IMR-90 (cell line): ENCODE measurements at regions not wholly inside any gene's neighbourhood (a gene's known extent, or its start where the extent isn't known, plus 50 kb on each side); places are given as distances from the start of the nearest gene placed in this dataset.

ENCODE experiments used
- ATAC-seq: fragments of 200-7000 bp; cut with Tn5 transposase; 2 replicates; pipeline ENCODE4 v1.9.1; 2020; ENCODE audit warnings: low read depth, mild to moderate bottlenecking, moderate library complexity
- BruUV-seq: library from RNA; stranded (reverse); fragments of 400-500 nt; replicated peaks from 2 replicates; lab custom pipeline; 2021; lab: Mats Ljungman, UMichigan
- CTCF ChIA-PET: fragments of 300-600 bp; formaldehyde crosslinking; extraction: SDS; loops from one replicate; lab custom pipeline; 2021; ENCODE audit warnings: antibody characterized with exemption; lab: Yijun Ruan, JAX
- POLR2A ChIA-PET: fragments of 300-600 bp; sonication (Branson Sonifier 250); formaldehyde crosslinking; loops from one replicate; lab custom pipeline; 2022; ENCODE audit warnings: antibody characterized with exemption; ENCODE audit not compliant: unreplicated experiment; lab: Charles Lee
- DNase-seq: peaks from one replicate; pipeline ENCODE4 v3.0.0; 2013
- H2AFZ ChIP-seq: replicated peaks from 2 replicates; pipeline ENCODE3; 2013; ENCODE audit warnings: low read length, mild to moderate bottlenecking; ENCODE audit not compliant: poor library complexity
- H2AK5ac ChIP-seq: 2 replicates; pipeline ENCODE4 v1.6.1; 2013; ENCODE audit warnings: low read depth, low read length, inconsistent platforms
- H2AK9ac ChIP-seq: replicated peaks from 2 replicates; pipeline ENCODE3; 2013; ENCODE audit warnings: mild to moderate bottlenecking, low read depth, low read length, moderate library complexity; ENCODE audit not compliant: poor library complexity
- H2BK120ac ChIP-seq: 2 replicates; pipeline ENCODE4 v1.6.1; 2013; ENCODE audit warnings: low read depth, low read length, inconsistent platforms
- H2BK15ac ChIP-seq: 3 replicates; pipeline ENCODE4 v1.6.1; 2013; ENCODE audit warnings: low read depth, low read length, inconsistent platforms
- H2BK20ac ChIP-seq: 2 replicates; pipeline ENCODE4 v1.6.1; 2013; ENCODE audit warnings: low read depth, mild to moderate bottlenecking, inconsistent platforms, low read length, moderate library complexity
- H2BK5ac ChIP-seq: 2 replicates; pipeline ENCODE4 v1.6.1; 2013; ENCODE audit warnings: mild to moderate bottlenecking, low read depth, low read length, inconsistent platforms; ENCODE audit not compliant: poor library complexity, severe bottlenecking
- H3K14ac ChIP-seq: replicated peaks from 2 replicates; pipeline ENCODE4 v1.6.1; 2013; ENCODE audit warnings: low read depth, low read length, inconsistent platforms
- H3K18ac ChIP-seq: 2 replicates; pipeline ENCODE4 v1.6.1; 2013; ENCODE audit warnings: low read depth, low read length, control low read depth
- H3K23ac ChIP-seq: 2 replicates; pipeline ENCODE4 v1.6.1; 2013; ENCODE audit warnings: low read depth, low read length, inconsistent platforms
- H3K27ac ChIP-seq: 2 replicates; pipeline ENCODE4 v1.5.1; 2013; ENCODE audit warnings: mild to moderate bottlenecking, control low read depth, low read length; ENCODE audit not compliant: insufficient read depth
- H3K27me3 ChIP-seq: 2 replicates; pipeline ENCODE4 v1.6.1; 2013; ENCODE audit warnings: low read length; ENCODE audit not compliant: control insufficient read depth, insufficient read depth
- H3K36me3 ChIP-seq: 2 replicates; pipeline ENCODE4 v1.6.1; 2013; ENCODE audit warnings: low read length, mixed read lengths; ENCODE audit not compliant: control insufficient read depth, insufficient read depth
- H3K4ac ChIP-seq: 2 replicates; pipeline ENCODE4 v1.6.1; 2013; ENCODE audit warnings: low read depth, low read length, inconsistent platforms
- H3K4me1 ChIP-seq: 2 replicates; pipeline ENCODE4 v1.6.1; 2013; ENCODE audit warnings: low read length, mixed read lengths; ENCODE audit not compliant: control insufficient read depth, insufficient read depth
- H3K4me2 ChIP-seq: 2 replicates; pipeline ENCODE4 v1.6.1; 2013; ENCODE audit warnings: low read depth, mild to moderate bottlenecking, control low read depth, low read length, moderate library complexity
- H3K4me3 ChIP-seq: 2 replicates; pipeline ENCODE4 v1.5.1; 2013; ENCODE audit warnings: low read depth, mild to moderate bottlenecking, control low read depth, low read length, moderate library complexity; ENCODE audit not compliant: insufficient read depth
- H3K56ac ChIP-seq: 2 replicates; pipeline ENCODE4 v1.6.1; 2013; ENCODE audit warnings: low read length, inconsistent platforms; ENCODE audit not compliant: insufficient read depth; ENCODE audit errors: extremely low read depth
- H3K79me1 ChIP-seq, 2 experiments: 2 replicates each; pipeline ENCODE4 v1.6.1; 2013; ENCODE audit warnings: low read length in 2 of 2, inconsistent platforms in 1 of 2, low read depth in 1 of 2
- H3K9ac ChIP-seq: 2 replicates; pipeline ENCODE4 v1.6.1; 2013; ENCODE audit warnings: low read depth, low read length, control low read depth
- H3K9me1 ChIP-seq: 2 replicates; pipeline ENCODE4 v1.6.1; 2013; ENCODE audit warnings: low read length, inconsistent platforms; ENCODE audit not compliant: insufficient read depth
- H3K9me3 ChIP-seq: 2 replicates; pipeline ENCODE4 v1.6.1; 2013; ENCODE audit warnings: low read length; ENCODE audit not compliant: control insufficient read depth, insufficient read depth
- H4K20me1 ChIP-seq: 2 replicates; pipeline ENCODE4 v1.6.1; 2013; ENCODE audit warnings: low read length, inconsistent platforms; ENCODE audit not compliant: insufficient read depth
- H4K5ac ChIP-seq: 2 replicates; pipeline ENCODE4 v1.6.1; 2013; ENCODE audit warnings: mild to moderate bottlenecking, low read depth, low read length, control low read depth
- H4K8ac ChIP-seq, 2 experiments: 2 replicates each; pipeline ENCODE4 v1.6.1; 2013; ENCODE audit warnings: low read depth in 2 of 2, low read length in 2 of 2, control low read depth in 1 of 2, inconsistent platforms in 1 of 2
- H4K91ac ChIP-seq: 2 replicates; pipeline ENCODE4 v1.6.1; 2013; ENCODE audit warnings: low read depth, low read length, inconsistent platforms; ENCODE audit not compliant: insufficient read depth
- BHLHE40 ChIP-seq: fragments of 150-350 bp; IDR thresholded peaks from 2 replicates; pipeline ENCODE4 v1.6.1; 2016; ENCODE audit warnings: mild to moderate bottlenecking, low read depth, low read length
- CEBPB ChIP-seq: IDR thresholded peaks from 2 replicates; pipeline ENCODE4 v1.6.1; 2012; ENCODE audit warnings: low read depth, low read length, improper control_type of control experiment
- CTCF ChIP-seq: conservative IDR thresholded peaks from 2 replicates; pipeline ENCODE4 v1.5.1; 2012; ENCODE audit warnings: mild to moderate bottlenecking, low read depth, low read length, improper control_type of control experiment
- ELK1 ChIP-seq: fragments of 150-350 bp; IDR thresholded peaks from 2 replicates; pipeline ENCODE4 v1.6.1; 2016; ENCODE audit warnings: low read depth, mild to moderate bottlenecking, low read length, moderate library complexity, borderline replicate concordance
- FOS ChIP-seq: fragments of 150-350 bp; IDR thresholded peaks from 2 replicates; pipeline ENCODE4 v1.6.1; 2016; ENCODE audit warnings: low read depth, low read length
- MAFK ChIP-seq: IDR thresholded peaks from 2 replicates; pipeline ENCODE4 v1.6.1; 2012; ENCODE audit warnings: low read depth, low read length, improper control_type of control experiment
- MXI1 ChIP-seq: IDR thresholded peaks from 2 replicates; pipeline ENCODE4 v1.6.1; 2012; ENCODE audit warnings: low read depth, mild to moderate bottlenecking, low read length, moderate library complexity, borderline replicate concordance
- NFE2L2 ChIP-seq: fragments of 150-350 bp; IDR thresholded peaks from 2 replicates; pipeline ENCODE4 v1.6.1; 2016; ENCODE audit warnings: low read depth, mild to moderate bottlenecking, low read length
- POLR2A ChIP-seq: IDR thresholded peaks from 2 replicates; pipeline ENCODE4 v1.6.1; 2012; ENCODE audit warnings: mild to moderate bottlenecking, low read depth, low read length
- RAD21 ChIP-seq: IDR thresholded peaks from 2 replicates; pipeline ENCODE4 v1.6.1; 2012; ENCODE audit warnings: low read length, improper control_type of control experiment
- RCOR1 ChIP-seq: IDR thresholded peaks from 2 replicates; pipeline ENCODE4 v1.6.1; 2012; ENCODE audit warnings: mild to moderate bottlenecking, low read length, improper control_type of control experiment; ENCODE audit not compliant: insufficient replicate concordance
- SMC3 ChIP-seq: fragments of 150-350 bp; IDR thresholded peaks from 2 replicates; pipeline ENCODE4 v1.6.1; 2016; ENCODE audit warnings: low read depth, mild to moderate bottlenecking, antibody characterized with exemption, low read length, moderate library complexity
- WGBS, 2 experiments: methylation state at CpG; one replicate each; pipeline versions ENCODE4 v1.1.5 to v1.1.7; 2013; ENCODE audit warnings: missing lambda C conversion rate in 2 of 2; ENCODE audit not compliant: insufficient read length in 1 of 2; ENCODE audit errors: extremely low coverage in 2 of 2; 5-methylcytosine and 5-hydroxymethylcytosine counted together
- dilution Hi-C: fragments of 300-500 bp; cut with HindIII; formaldehyde crosslinking; loops from one replicate; pipeline ENCODE4 v1.14.3; 2018; ENCODE audit warnings: low sequenced_read_pairs; ENCODE audit not compliant: unreplicated experiment
- in situ Hi-C: fragments of 300-500 bp; cut with MboI; formaldehyde crosslinking; loops from 3 replicates; pipeline ENCODE4 v1.14.3; 2019; ENCODE audit warnings: low sequenced_read_pairs, inconsistent platforms, mixed read lengths
- intact Hi-C: fragments of 100-400 bp; cut with micrococcal nuclease; formaldehyde crosslinking; loops from 2 replicates; pipeline ENCODE4 v1.10.0; 2022

- peak overlapping the region; percentile 92 for H4K91ac ChIP-seq
- H2AK5ac ChIP-seq, result peak overlapping the region; percentile 80
- peak overlapping the region; percentile 66; the same call in 1 of the 2 replicates for H4K5ac ChIP-seq
- H3K9me1 ChIP-seq, result no peaks in the 10 kb centered on the region
- ChIA-PET POLR2A (no interaction called here), CTCF (no interaction called here)
- no peaks in the 10 kb centered on the region for H3K27me3 ChIP-seq
- dilution Hi-C loops, result no loop called here
- peak overlapping the region; percentile 3 for H2AFZ ChIP-seq
- TF ChIP-seq BHLHE40, result no peak
- peak; percentile 86 for TF ChIP-seq RCOR1
- no peak for TF ChIP-seq MXI1
- no peak for TF ChIP-seq ELK1
- TF ChIP-seq POLR2A, result no peak
- TF ChIP-seq FOS, result no peak
- no peak for TF ChIP-seq CTCF
- TF ChIP-seq NFE2L2, result no peak
- TF ChIP-seq MAFK, result no peak; the same call in 1 of the 2 replicates
- peak; percentile 4; the same call in 1 of the 2 replicates for TF ChIP-seq RAD21
- no peak for TF ChIP-seq SMC3
- peak; percentile 63; the same call in 1 of the 2 replicates for TF ChIP-seq CEBPB
- peak overlapping the region; percentile 93 for H2BK120ac ChIP-seq
- H3K4ac ChIP-seq, result peak overlapping the region; percentile 91
- WGBS, 2 experiments, result 0% methylated on average over 2 of the region's 3 CpGs; no CpG with 5 or more reads in 1 of the 2 experiments
- in situ Hi-C loops, result no loop called here
- H3K9me3 ChIP-seq, result no peaks in the 10 kb centered on the region
- peak overlapping the region; percentile 77 for H3K18ac ChIP-seq
- H3K4me2 ChIP-seq, result no peak overlapping the region
- H3K14ac ChIP-seq, result peak overlapping the region; percentile 78
- no peak overlapping the region for H3K4me3 ChIP-seq
- no peaks in the 10 kb centered on the region for H3K79me1 ChIP-seq
- H3K36me3 ChIP-seq, result no peaks in the 10 kb centered on the region
- H3K56ac ChIP-seq, result 0 out of 2 replicates have a peak overlapping the region, but pooled peaks have one; percentile 25
- H3K9ac ChIP-seq, result no peak overlapping the region
- H2BK15ac ChIP-seq, result peak overlapping the region; percentile 82; the same call in 2 of the 3 replicates
- no TSS peak for BruUV-seq
- H2BK5ac ChIP-seq, result peak overlapping the region; percentile 90
- ATAC-seq (peak; percentile 86), DNase-seq (peak; percentile 89)
- H4K20me1 ChIP-seq, result no peaks in the 10 kb centered on the region
- H2BK20ac ChIP-seq, result peak overlapping the region; percentile 92
- peaks cover 4% of the 10 kb centered on the region; the same call in 1 of the 2 replicates for H3K4me1 ChIP-seq
- intact Hi-C loops, result no loop called here
- no peak overlapping the region for H2AK9ac ChIP-seq
- peak overlapping the region; percentile 51 to 85 for H4K8ac ChIP-seq
- H3K23ac ChIP-seq, result peak overlapping the region; percentile 29; the same call in 1 of the 2 replicates
- H3K27ac ChIP-seq, result peak overlapping the region; percentile 51; the same call in 1 of the 2 replicates
These were observed 52.1 kb upstream of the MYOCD start for GRCh38 chr17:12613566-12613965.
